ENCODE measurements at regions not wholly inside any gene's neighbourhood (a gene's known extent, or its start where the extent isn't known, plus 50 kb on each side); places are given as distances from the start of the nearest gene placed in this dataset.
"Not testable (repeated sequence)": the region's sequence is repeated elsewhere in the genome, so short reads cannot be mapped to it uniquely, and the experiment has no call there.

DNA sequence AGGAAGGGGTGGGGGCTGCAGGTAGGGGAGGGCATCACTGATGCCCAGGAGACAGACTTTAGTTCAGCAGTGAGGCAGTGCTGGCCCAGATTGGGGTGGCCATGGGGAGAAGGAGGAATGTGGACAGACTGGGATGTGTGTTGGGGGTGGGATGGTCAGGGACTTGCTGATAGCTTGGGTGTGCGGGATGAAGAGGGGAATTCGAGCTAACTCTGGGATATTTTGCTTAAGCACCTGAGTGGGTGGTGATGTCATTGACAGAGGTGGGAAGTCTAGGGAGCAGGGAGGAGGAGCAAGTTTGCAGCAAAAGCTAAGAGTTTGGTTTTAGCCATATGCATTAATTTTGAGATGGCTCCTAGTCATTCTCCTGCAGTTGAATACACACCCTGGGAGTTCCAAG is 207.5 kb downstream of the RPLP1 start:
- DNase-seq, result no peak

GRCh38 chr15:69660658-69661405 is 208.2 kb downstream of the RPLP1 start:
- DNase-seq, result no peak

DNA sequence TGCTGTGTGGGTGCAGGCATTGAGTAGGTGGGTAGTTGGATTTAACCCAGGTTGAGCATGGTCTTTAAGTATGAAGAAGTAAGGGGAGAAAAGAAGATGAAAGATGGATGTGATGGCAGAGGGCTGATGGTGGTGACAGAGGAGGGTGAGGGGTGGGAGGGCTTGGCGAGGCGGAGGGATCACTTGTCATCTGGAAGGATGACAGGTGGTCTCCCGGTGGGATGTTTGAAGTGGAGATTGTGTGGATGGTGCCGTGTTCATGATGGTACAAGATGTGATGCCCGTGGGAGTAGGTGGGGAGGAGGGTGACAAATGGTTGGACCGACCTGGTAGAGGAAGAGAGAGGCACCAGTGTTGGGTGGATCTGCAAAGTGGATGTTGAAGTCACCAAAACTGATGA is 208.8 kb downstream of the RPLP1 start:
- no peak for DNase-seq

- no peak for DNase-seq
Measured at GRCh38 chr15:69661871-69662644, 209.4 kb downstream of the RPLP1 start.

- no peak for DNase-seq
Measured at GRCh38 chr15:69662645-69663000, 210.0 kb downstream of the RPLP1 start.

GRCh38 chr15:69663441-69663840 is 210.8 kb downstream of the RPLP1 start:
- DNase-seq, result no peak

DNA sequence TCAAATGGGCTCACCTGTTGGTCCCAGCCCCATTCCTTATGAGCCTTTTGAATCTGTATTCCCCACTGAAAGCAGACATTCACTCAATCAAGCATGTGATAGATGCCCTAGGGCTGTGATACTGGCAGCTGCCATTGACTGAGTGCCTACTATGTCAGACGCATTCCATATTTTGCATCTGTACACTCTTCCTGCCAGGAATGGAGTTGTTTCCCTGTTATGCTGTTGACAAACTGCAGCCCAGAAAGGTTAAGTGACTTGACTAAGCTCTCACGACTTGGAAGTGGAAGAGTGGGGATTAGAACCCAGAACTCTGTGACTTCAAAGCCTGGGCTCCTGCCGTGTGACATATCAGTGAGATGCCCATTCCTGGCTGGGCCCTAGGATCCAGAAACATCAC is 211.4 kb downstream of the RPLP1 start:
- no peak for DNase-seq

DNA sequence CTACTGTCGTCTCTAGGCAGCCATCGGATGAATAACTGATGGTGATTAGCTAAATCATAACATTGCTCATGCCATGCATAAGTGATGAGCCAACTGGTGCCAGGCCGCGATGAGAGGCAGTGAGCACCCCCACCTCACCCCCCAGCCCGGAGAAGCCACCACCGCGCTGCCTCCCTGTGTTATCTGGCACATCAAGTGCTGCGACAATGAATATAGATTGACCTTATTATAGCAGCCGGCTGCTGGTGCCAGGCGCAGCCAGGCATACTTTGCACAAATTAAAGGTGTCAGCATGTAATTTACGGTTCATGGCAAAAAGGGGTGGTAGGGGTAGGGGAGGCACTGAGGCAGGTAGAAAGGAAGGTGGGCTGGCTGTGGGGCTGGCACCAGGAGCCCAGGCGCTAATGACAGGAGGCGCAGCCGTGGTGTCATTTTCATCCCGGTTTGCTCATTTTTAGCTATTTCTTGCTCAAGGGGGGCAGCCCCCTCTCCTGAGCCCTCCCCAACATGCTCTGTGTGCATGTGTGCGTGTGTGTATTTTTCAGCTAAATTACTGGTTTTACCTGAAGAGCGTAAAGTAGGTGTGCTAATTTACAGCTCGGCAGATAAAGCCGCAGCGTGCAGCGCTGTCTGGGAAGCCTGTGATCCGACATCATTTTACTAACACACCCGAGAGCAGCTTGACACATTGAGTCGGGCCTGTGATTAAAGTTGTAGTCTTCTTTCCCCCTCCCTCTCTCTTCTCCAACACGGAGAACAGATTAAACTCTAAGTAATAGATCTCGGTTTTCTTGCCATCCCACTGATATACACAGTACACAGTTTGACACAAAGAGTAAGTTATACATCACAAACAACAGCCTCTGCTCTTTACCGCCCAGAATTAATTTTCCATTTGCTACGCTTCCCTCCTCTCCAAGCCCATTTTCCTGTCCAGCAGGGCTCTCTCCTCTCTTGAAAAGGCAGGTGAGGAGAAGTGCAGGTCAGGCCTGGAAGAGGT is 212.3 kb downstream of the RPLP1 start:
- DNase-seq, result no peak

- DNase-seq, result no peak
Measured at GRCh38 chr15:69665641-69666111, 213.1 kb downstream of the RPLP1 start.

DNA sequence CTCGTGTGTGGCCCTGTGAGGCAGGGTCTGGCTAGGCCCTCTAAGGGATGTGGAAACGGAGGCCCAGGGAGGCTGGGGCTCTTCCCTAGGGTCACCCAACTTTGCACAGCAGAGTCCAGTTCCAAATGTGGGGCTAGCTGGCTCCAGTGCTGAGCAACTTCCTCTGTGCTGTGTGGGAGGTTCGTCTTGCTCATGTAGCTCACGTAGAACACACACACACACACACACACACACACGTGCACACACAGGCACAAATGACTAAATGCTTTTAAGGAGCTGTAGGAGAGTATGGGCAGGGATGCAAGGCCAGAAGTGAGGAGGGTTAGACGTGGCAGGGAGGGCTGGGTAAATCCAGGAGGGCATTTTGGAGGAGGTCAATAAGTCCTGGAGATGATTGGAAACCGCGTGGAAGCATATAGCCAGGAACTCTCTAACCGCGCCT is 213.8 kb downstream of the RPLP1 start:
- DNase-seq, result peak; percentile 57

DNA sequence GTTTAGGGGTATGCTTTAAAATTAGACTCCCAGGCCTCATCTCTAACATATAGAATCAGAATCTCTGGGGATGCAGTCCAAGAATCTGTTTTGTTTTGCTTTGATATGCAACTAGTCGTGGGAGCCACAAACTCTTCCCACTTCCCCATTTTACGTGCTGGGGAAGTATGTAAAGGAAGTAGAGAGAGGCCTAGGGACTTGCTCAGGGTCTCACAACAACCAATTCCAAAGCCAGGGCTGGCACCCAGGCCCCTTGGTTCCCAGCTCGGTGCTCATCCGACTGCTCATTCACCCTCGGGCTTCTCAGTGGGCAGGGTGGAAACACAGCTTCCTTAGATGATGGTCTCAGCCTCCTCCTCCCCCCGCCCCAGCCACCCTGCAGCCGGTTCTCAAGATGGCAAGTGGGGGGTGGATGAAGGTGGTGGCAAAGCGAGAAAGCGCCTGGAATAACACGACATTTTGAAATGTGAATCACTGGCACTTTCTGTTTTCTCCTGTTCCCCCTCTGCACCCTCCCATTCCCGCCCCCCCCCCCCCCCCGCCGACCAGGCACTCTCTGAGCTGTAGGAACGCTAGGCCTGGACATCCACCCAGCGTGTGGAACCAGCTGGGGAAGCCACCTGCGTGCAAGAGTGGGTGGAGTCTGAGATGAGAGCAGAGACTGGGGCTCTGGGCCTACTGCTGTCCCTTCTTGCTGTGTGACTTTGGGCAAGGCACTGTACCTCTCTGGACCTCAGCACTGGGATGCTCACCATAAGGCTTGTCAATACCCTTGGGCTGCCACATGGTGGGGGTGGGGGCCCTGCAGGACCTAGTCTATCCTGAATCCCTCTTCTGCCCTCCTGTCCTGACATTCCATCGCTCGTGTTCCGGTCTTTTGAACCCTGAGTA is 214.5 kb downstream of the RPLP1 start:
- no peak for DNase-seq

DNA sequence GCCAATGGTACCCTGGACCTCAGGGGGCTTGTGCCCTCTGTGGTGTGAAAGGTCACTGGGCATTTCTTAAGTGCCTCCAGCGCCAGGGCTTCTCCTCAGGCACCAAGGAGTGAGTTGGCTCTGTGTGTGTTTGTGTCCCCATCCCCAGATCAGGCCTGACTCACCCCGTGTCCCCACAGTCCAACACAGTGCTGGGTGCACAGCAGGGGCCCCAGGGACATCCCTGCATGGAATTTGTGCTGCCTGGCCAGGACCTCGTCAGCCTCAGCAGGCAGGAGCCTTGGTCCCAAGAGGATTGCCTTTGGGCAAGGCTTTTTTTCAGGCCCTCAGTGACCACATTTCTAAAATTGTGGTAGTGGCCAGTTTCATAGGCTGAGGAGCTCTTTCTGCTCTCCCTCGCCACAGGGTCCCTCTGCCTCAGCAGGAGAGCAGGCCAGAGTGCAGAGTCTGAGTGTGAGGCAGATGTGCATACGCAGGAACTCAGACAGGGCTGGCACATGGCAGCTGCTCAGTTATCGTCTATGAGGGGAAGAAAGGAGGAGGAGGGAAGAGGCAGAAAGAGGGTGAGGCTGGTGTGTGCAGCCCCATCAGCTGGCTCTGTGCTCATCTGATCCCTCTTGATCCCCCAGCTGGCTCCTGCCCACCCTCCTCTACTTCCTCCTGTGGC is 215.6 kb downstream of the RPLP1 start:
- DNase-seq, result peak; percentile 46

GRCh38 chr15:69668963-69669362 is 216.3 kb downstream of the RPLP1 start:
- no peak for DNase-seq

DNA sequence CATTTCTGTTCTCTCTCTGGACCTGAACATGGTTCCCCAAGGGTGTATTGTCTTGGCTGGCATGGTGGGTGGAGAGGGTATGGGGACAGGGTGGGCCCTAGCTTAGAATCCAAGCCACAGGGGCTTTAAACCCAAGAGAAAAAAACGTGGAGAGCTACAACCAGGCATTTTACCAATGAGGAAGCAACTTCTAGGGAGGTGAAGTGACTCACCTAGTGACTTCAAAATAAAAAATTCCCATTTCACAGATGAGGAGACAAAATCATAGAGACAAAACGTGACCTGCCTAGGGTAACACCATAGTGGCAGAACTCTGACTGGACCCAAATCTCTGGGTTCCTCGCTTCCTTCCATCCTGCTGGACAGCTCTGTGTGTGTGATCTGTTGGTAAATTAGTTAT is 216.8 kb downstream of the RPLP1 start:
- no peak for DNase-seq

DNA sequence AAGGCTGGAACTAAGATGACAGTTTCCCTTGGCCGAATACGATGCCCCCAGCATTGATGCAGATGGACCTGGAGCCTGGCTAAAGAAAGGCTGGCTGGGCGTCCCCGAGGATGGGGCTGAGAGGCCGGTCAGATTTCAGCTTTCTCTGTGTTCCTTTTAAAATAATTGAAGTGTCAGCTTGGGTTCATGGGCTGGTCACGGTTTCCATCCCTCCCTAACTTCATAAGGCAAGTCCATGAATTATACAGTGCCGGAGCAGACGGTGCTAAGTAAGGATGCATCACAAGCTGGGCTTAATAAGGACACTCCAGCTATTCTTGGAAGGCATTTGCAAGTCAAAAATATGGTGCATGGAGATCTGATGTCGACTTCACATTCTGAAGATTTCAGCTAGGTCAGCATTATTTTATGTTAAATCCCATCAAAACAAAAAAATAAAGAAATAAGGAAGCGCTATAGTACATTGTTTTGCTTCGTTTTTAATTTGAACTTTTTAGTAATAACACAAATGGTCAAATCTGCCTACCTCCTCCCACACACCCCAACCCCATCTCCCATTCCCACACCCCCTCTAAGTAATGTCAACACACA is 220.8 kb downstream of the RPLP1 start:
- DNase-seq, result no peak

DNA sequence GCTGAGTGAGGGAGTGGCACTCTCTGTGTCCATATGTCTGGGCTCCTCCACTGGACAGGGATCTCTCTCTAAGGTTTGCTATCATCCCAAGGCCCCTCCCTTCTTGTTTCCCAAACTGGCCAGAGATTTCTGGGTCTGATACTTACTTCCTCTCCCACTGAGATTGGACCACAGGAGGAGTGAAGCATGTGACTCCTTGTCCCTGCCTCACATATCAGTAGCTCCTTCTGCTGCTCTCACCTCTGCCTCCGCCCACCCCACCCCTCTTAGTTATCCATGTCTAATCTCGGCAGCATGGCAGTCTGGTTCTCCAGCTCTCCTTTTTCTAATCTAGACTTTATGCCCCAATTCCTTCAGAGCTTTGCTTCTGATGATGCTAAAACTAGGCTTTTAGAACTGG is 223.1 kb downstream of the RPLP1 start:
- DNase-seq, result no peak

- DNase-seq, result no peak
Measured at GRCh38 chr15:69677403-69677802, 224.8 kb downstream of the RPLP1 start.

DNA sequence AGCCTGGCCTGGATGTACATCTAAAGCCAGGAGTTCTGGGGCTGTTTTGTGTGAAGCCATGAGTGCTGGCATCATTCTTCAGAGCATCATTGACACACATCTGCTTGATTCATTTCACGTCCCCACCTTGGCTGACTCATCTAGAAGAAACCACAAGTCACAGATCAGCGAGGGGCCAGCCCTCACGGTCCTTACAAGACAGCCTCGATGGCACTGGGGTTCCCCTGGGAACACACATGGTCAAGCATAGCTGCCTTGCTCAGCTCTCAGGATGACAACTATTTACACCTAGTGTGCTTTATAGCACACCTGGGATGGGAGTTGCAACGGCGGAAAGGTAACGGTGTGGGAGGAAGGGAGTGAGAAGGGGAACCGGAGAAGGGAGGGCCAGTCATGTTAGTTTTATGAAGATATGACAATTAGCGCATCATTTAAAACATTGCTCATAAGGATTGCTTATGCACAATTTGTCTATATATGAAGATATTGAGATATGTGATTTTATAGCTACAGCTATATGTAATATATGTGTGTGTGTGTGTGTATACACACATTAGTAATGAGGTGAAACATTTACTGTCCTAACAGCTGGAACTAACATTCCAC is 227.1 kb downstream of the RPLP1 start:
- DNase-seq, result no peak

GRCh38 chr15:69684823-69685222 is 232.2 kb downstream of the RPLP1 start:
- not testable (repeated sequence) for DNase-seq

Measured in fibroblast of skin of scalp (primary cell).